Adrenal gland (tissue), 9 donors: ENCODE measurements at regions not wholly inside any gene's neighbourhood (a gene's known extent, or its start where the extent isn't known, plus 50 kb on each side); places are given as distances from the start of the nearest gene placed in this dataset.
A peak's percentile ranks its signal among the peaks of the same experiment; 100 is the strongest.

Source experiments
- DNase-seq, 7 donors: peaks; one replicate each; pipeline ENCODE4 v3.0.0-alpha.2; 2019 to 2020
- H3K27ac ChIP-seq, 5 donors: fragments of 200-600 bp; sonication (generic) in 4 of 5; 1 replicate in 3 of 5; 2 replicates in 2 of 5; pipeline versions ENCODE4 v1.5.1 to v1.8.0; 2016 to 2020; ENCODE audit warnings: mild to moderate bottlenecking in 1 of 5
- H3K27me3 ChIP-seq: fragments of 200-600 bp; 2 replicates; pipeline ENCODE4 v1.8.0; 2021
- H3K36me3 ChIP-seq, 2 donors: fragments of 200-600 bp; replicated peaks in 1 of 2; 1 replicate in 1 of 2; 2 replicates in 1 of 2; pipeline versions ENCODE4 v1.5.1 to v1.8.0; 2018 to 2022
- H3K4me1 ChIP-seq, 2 donors: fragments of 200-600 bp; replicated peaks in 1 of 2; 1 replicate in 1 of 2; 2 replicates in 1 of 2; pipeline versions ENCODE4 v1.5.1 to v1.8.0; 2018 to 2021
- H3K4me3 ChIP-seq, 4 donors: fragments of 200-600 bp; sonication (generic) in 3 of 4; one replicate each; pipeline ENCODE4 v1.5.1; 2016 to 2018
- H3K9me3 ChIP-seq, 3 donors: fragments of 200-600 bp; sonication (generic) in 1 of 3; replicated peaks in 1 of 3; 1 replicate in 2 of 3; 2 replicates in 1 of 3; pipeline versions ENCODE4 v1.5.1 to v1.8.0; 2016 to 2021
- POLR2A ChIP-seq, 2 donors: fragments of 450-650 bp; IDR thresholded peaks; one replicate each; pipeline ENCODE4 v1.6.1; 2017; ENCODE audit warnings: antibody characterized with exemption in 2 of 2, mild to moderate bottlenecking in 2 of 2, moderate library complexity in 1 of 2
- WGBS, 4 donors: extraction: QIAGEN DNeasy Blood & Tissue Kit in 2 of 4; methylation state at CpG; one replicate each; pipeline versions ENCODE4 v1.1.5 to v1.1.7; 2013 to 2017; 5-methylcytosine and 5-hydroxymethylcytosine counted together
- intact Hi-C, 2 donors: fragments of 100-400 bp; cut with DNase I; formaldehyde crosslinking; loops; one replicate each; pipeline versions ENCODE4 v1.14.1 to v1.15.0; 2022 to 2023
- TF ChIP-seq, protein P1 (sequence below), 6 experiments: fragments of 450-650 bp in 4 of 6; fragments of 200-600 bp in 2 of 6; sonication (generic) in 1 of 6; IDR thresholded peaks; 1 replicate in 5 of 6; 2 replicates in 1 of 6; pipeline versions ENCODE4 v1.5.1 to v1.8.0; 2016 to 2021; ENCODE audit warnings: antibody characterized with exemption in 6 of 6, mild to moderate bottlenecking in 2 of 6, moderate library complexity in 1 of 6
- donor health status: healthy with polysubstance abuse.
- donor health status: Bipolar disorder and iron deficiency.
- donor health status: DM: yes; HTN: yes; CAD: no.
- donor health status: DM: no; HTN: no; CAD: no.
- donor health status: DM: no; HTN: no; CAD: no.

DNA sequence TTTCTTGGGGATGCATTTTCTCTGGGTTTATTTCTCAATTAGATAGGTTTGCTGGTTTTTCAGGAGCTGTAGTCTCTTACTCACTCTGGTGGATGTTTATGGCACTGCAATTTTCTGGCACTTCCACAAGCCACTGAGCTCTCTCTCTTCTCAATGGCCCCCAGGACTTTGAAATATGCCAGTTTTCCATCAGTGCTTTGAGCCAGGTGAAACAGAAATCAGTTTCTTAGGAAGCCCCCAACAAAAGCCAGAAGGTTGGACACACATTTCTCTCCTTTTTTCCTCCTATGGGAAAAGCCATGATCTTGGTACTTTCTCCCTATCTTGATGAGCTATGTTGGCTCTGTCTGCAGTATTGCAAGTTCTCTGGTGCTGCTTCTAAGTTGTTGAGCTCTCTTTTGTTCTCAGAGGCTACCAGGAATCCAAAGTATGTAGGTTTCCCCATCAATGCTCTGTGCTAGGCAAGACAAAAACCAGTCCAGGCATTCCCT lies 90.7 kb upstream of the SMIM36 start:
- TF ChIP-seq, protein P1, sequence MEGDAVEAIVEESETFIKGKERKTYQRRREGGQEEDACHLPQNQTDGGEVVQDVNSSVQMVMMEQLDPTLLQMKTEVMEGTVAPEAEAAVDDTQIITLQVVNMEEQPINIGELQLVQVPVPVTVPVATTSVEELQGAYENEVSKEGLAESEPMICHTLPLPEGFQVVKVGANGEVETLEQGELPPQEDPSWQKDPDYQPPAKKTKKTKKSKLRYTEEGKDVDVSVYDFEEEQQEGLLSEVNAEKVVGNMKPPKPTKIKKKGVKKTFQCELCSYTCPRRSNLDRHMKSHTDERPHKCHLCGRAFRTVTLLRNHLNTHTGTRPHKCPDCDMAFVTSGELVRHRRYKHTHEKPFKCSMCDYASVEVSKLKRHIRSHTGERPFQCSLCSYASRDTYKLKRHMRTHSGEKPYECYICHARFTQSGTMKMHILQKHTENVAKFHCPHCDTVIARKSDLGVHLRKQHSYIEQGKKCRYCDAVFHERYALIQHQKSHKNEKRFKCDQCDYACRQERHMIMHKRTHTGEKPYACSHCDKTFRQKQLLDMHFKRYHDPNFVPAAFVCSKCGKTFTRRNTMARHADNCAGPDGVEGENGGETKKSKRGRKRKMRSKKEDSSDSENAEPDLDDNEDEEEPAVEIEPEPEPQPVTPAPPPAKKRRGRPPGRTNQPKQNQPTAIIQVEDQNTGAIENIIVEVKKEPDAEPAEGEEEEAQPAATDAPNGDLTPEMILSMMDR (IDR thresholded peaks at IDR 0.05), result peak; percentile 56 to 86 (median 72)
- no peak for TF ChIP-seq POLR2A (IDR thresholded peaks at IDR 0.05)
- no peak overlapping the region for H3K27ac ChIP-seq
- no peaks in the 10 kb centered on the region for H3K36me3 ChIP-seq
- peaks cover 0 to 22% (median 18%) of the 10 kb centered on the region in 3 donors for H3K9me3 ChIP-seq
- DNase-seq, result peak in 4 of 7 donors; percentile 26 to 52 (median 44)
- H3K4me1 ChIP-seq, result no peaks in the 10 kb centered on the region
- no peaks in the 10 kb centered on the region for H3K27me3 ChIP-seq
- no peak overlapping the region for H3K4me3 ChIP-seq
- intact Hi-C loops, result loop anchor here (5.0 to 10.0 kb wide), 2 partner anchors 75 to 77 kb away; no protein-coding TSS in a partner anchor

DNA sequence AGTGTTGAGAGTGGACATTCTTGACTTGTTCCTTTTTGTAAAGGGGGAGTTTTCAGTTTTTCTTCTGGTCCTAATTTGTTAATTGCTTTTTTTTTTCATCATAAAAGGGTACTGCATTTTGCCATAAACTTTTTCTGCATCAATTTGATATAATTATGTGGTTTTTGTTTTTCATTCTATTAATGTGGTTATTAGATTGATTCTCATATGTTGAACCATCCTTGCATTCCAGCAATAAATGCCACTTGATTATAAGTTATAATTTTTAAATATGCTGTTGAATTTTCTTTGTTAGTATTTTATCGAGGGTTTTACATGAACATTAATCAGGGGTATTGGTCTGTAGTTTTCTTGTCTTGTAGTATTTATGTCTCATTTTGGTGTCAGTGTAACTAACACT lies 87.2 kb upstream of the SMIM36 start:
- Histone ChIP-seq H3K9me3 (peaks cover 0 to 22% (median 18%) of the 10 kb centered on the region in 3 donors), H3K36me3 (no peaks in the 10 kb centered on the region), H3K4me3 (no peak overlapping the region), H3K27ac (no peak overlapping the region), H3K27me3 (no peaks in the 10 kb centered on the region), H3K4me1 (no peaks in the 10 kb centered on the region)
- DNase-seq, result no peak
- WGBS, 4 donors, result 71 to 85% (median 74%) methylated on average over 1 of the region's 1 CpG
- no peak for TF ChIP-seq POLR2A (IDR thresholded peaks at IDR 0.05)
- intact Hi-C loops, result no loop called here

DNA sequence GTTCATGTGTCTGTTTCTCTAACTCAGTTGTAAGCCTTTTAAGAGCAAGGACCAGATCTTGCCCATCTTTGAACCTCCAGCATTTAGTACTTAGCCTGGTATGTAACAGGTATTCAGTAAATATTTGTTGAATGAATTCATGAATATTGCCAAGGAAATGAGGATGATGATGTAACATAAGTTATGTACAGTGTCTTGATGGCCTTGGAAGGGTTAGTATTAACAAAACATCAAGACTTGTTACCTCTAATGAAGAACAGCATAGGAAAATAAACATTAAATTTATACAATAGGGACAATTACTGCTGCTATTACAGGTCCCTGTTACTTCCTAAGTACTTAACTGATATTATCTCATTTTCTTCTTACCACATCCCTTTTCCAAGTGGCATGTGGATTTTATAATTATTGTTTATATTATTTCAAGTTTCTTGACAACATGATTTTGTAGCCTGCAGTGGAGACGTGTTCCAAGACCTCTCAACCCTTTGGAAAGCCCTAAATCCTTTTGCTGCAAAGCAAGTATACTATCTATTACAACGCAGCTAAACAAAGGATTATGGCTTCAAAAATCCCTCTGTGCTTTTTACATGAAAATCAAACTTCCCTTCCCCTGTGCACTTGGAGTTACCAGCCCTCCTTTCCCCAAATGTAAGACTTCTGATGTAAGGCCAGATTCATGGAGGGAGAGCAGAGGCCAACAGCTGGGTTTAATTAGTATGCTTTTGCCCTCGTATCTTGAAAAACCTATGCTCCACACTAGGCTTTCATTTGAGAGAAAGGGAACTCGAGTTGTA lies 77.4 kb upstream of the SMIM36 start:
- Histone ChIP-seq H3K4me1 (peaks cover 6 to 8% of the 10 kb centered on the region in 2 donors), H3K27me3 (no peaks in the 10 kb centered on the region), H3K4me3 (no peak overlapping the region), H3K36me3 (no peaks in the 10 kb centered on the region), H3K27ac (peak overlapping the region in 1 of 5 donors; percentile 32), H3K9me3 (no peaks in the 10 kb centered on the region)
- no peak for DNase-seq
- intact Hi-C loops, result no loop called here
- 47 to 54% (median 49%) methylated on average over 4 of the region's 4 CpGs for WGBS, 4 donors
- no peak for TF ChIP-seq POLR2A (IDR thresholded peaks at IDR 0.05)
- TF ChIP-seq, protein P1 (IDR thresholded peaks at IDR 0.05), result no peak

DNA sequence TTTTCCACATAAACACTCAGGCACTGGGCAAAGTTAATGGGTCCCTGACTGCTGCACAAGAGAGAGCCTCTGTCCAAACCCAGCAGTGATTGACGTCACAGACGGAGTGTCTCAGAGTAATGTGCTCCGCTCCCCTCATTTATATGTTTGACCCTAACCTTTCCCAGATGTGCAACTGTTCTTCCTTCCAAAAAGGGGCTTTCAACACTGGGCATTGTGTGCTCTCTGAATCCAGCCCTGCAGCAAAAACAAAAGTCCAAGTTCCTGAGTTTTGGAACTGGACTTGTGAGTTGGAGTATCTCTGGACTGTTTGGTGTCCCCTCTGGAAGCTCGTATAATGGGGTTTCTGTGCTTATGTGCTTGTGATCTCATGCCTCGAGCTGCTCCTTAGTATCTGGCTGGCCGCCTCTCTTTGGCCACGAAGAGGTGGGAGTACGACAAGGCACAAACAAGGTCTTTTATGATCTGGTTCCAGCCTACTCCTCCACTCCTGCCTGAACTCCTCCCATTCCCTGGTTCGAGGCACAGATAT lies 76.4 kb upstream of the SMIM36 start:
- H3K27ac ChIP-seq, result peak overlapping the region in 2 of 5 donors; percentile 2 to 32
- peak in 2 of 7 donors; percentile 33 to 66 for DNase-seq
- H3K36me3 ChIP-seq, result no peaks in the 10 kb centered on the region
- TF ChIP-seq POLR2A (IDR thresholded peaks at IDR 0.05), result no peak
- TF ChIP-seq, protein P1 (IDR thresholded peaks at IDR 0.05), result no peak
- intact Hi-C loops, result no loop called here
- no peaks in the 10 kb centered on the region for H3K27me3 ChIP-seq
- no peak overlapping the region for H3K4me3 ChIP-seq
- H3K9me3 ChIP-seq, result no peaks in the 10 kb centered on the region
- 58 to 66% (median 61%) methylated on average over 9 of the region's 9 CpGs for WGBS, 4 donors
- H3K4me1 ChIP-seq, result peaks cover 7 to 10% of the 10 kb centered on the region in 2 donors
